Osteoblast (primary cell): ENCODE measurements at regions not wholly inside any gene's neighbourhood (a gene's known extent, or its start where the extent isn't known, plus 50 kb on each side); places are given as distances from the start of the nearest gene placed in this dataset.
A peak's percentile ranks its signal among the peaks of the same experiment; 100 is the strongest.

Experiments used
- DNase-seq: peaks from one replicate; pipeline ENCODE4 v3.0.0; 2011; ENCODE audit warnings: low spot score, mixed read lengths; ENCODE audit not compliant: insufficient read length; ENCODE audit errors: missing footprints
- H2AFZ ChIP-seq: 2 replicates; pipeline ENCODE4 v1.6.0; 2011; ENCODE audit warnings: mild to moderate bottlenecking, low read length
- H3K27ac ChIP-seq: 2 replicates; pipeline ENCODE4 v1.5.1; 2011; ENCODE audit warnings: mild to moderate bottlenecking, low read depth, low read length, moderate library complexity
- H3K27me3 ChIP-seq: 2 replicates; pipeline ENCODE4 v1.6.0; 2012; ENCODE audit warnings: mild to moderate bottlenecking, control low read depth, inconsistent platforms, low read length, moderate library complexity; ENCODE audit not compliant: insufficient read depth
- H3K36me3 ChIP-seq: 2 replicates; pipeline ENCODE4 v1.5.1; 2011; ENCODE audit warnings: mild to moderate bottlenecking, low read length, control low read depth, moderate library complexity; ENCODE audit not compliant: insufficient read depth
- H3K4me1 ChIP-seq: 2 replicates; pipeline ENCODE4 v1.5.1; 2011; ENCODE audit warnings: mild to moderate bottlenecking, low read length, control low read depth, moderate library complexity; ENCODE audit not compliant: insufficient read depth
- H3K4me2 ChIP-seq: 2 replicates; pipeline ENCODE4 v1.6.0; 2011; ENCODE audit warnings: mild to moderate bottlenecking, low read length; ENCODE audit not compliant: insufficient read depth
- H3K4me3 ChIP-seq: fragments of 200-600 bp; sonication (generic); 3 replicates; pipeline ENCODE4 v1.5.1; 2012; ENCODE audit warnings: mild to moderate bottlenecking, low read length, inconsistent platforms; ENCODE audit not compliant: insufficient read depth
- H3K79me2 ChIP-seq: 2 replicates; pipeline ENCODE4 v1.6.0; 2012; ENCODE audit warnings: mild to moderate bottlenecking, low read length, control low read depth, inconsistent platforms; ENCODE audit not compliant: insufficient read depth
- H3K9me3 ChIP-seq: 2 replicates; pipeline ENCODE4 v1.5.1; 2011; ENCODE audit warnings: low read depth, low read length, control low read depth
- H4K20me1 ChIP-seq: 2 replicates; pipeline ENCODE4 v1.6.0; 2012; ENCODE audit warnings: mild to moderate bottlenecking, low read length, control low read depth; ENCODE audit not compliant: insufficient read depth
- CTCF ChIP-seq: IDR thresholded peaks from 2 replicates; pipeline ENCODE4 v1.5.1; 2011; ENCODE audit warnings: mild to moderate bottlenecking, low read depth, low read length, moderate library complexity; ENCODE audit errors: extremely low read depth

GRCh38 chr1:192927496-192927895 is 118.7 kb downstream of the RGS2 start:
- Histone ChIP-seq H2AFZ (no peak overlapping the region), H3K27me3 (no peaks in the 10 kb centered on the region), H3K4me3 (no peak overlapping the region), H3K4me1 (no peaks in the 10 kb centered on the region), H3K27ac (no peak overlapping the region), H3K79me2 (no peaks in the 10 kb centered on the region), H4K20me1 (no peaks in the 10 kb centered on the region), H3K4me2 (no peak overlapping the region), H3K36me3 (no peaks in the 10 kb centered on the region), H3K9me3 (no peaks in the 10 kb centered on the region)
- DNase-seq: no peak
- no peak for TF ChIP-seq CTCF

GRCh38 chr1:192929597-192929996 is 120.8 kb downstream of the RGS2 start:
- Histone ChIP-seq H3K36me3 (no peaks in the 10 kb centered on the region), H3K79me2 (no peaks in the 10 kb centered on the region), H3K4me1 (no peaks in the 10 kb centered on the region), H3K9me3 (no peaks in the 10 kb centered on the region), H3K27me3 (no peaks in the 10 kb centered on the region), H3K4me2 (no peak overlapping the region), H3K27ac (no peak overlapping the region), H2AFZ (no peak overlapping the region), H3K4me3 (no peak overlapping the region), H4K20me1 (no peaks in the 10 kb centered on the region)
- TF ChIP-seq CTCF: no peak
- DNase-seq: no peak

GRCh38 chr1:192933744-192934143 is 124.9 kb downstream of the RGS2 start:
- H3K27me3 ChIP-seq: no peaks in the 10 kb centered on the region
- no peaks in the 10 kb centered on the region for H3K9me3 ChIP-seq
- H3K4me2 ChIP-seq: no peak overlapping the region
- H3K79me2 ChIP-seq: no peaks in the 10 kb centered on the region
- no peak overlapping the region for H2AFZ ChIP-seq
- H4K20me1 ChIP-seq: no peaks in the 10 kb centered on the region
- DNase-seq: no peak
- no peak overlapping the region for H3K27ac ChIP-seq
- no peak for TF ChIP-seq CTCF
- H3K4me3 ChIP-seq: no peak overlapping the region
- H3K36me3 ChIP-seq: no peaks in the 10 kb centered on the region
- H3K4me1 ChIP-seq: no peaks in the 10 kb centered on the region

- Histone ChIP-seq H3K4me2 (no peak overlapping the region), H3K27me3 (no peaks in the 10 kb centered on the region), H4K20me1 (no peaks in the 10 kb centered on the region), H3K9me3 (no peaks in the 10 kb centered on the region), H3K36me3 (no peaks in the 10 kb centered on the region), H3K4me3 (no peak overlapping the region), H3K4me1 (no peaks in the 10 kb centered on the region), H3K27ac (no peak overlapping the region), H3K79me2 (no peaks in the 10 kb centered on the region), H2AFZ (no peak overlapping the region)
- no peak for TF ChIP-seq CTCF
- peak; percentile 2 for DNase-seq
These were observed 122.7 kb downstream of the UCHL5 start for GRCh38 chr1:192936313-192937018.
